ENCODE measurements at regions not wholly inside any gene's neighbourhood (a gene's known extent, or its start where the extent isn't known, plus 50 kb on each side); places are given as distances from the start of the nearest gene placed in this dataset.
"Not testable (repeated sequence)": the region's sequence is repeated elsewhere in the genome, so short reads cannot be mapped to it uniquely, and the experiment has no call there.

- no peak overlapping the region for H3K4me3 ChIP-seq (ENCODE audit: low read depth in 1 of 2, low read length in 2 of 2)
- no peaks in the 10 kb centered on the region for H3K36me3 ChIP-seq (ENCODE audit: insufficient read depth, low read length)
- no peaks in the 10 kb centered on the region for H3K27me3 ChIP-seq (ENCODE audit: insufficient read depth, low read length, poor library complexity)
- no peaks in the 10 kb centered on the region for H4K20me1 ChIP-seq (ENCODE audit: insufficient read depth, low read length)
- no peak overlapping the region for H3K4me2 ChIP-seq (ENCODE audit: insufficient read depth, low read length)
- no peaks in the 10 kb centered on the region for H3K9me3 ChIP-seq (ENCODE audit: insufficient read depth, low read length, severe bottlenecking)
- TF ChIP-seq EZH2 (IDR thresholded peaks at IDR 0.05; ENCODE audit: borderline replicate concordance, low read depth, low read length, severe bottlenecking), result no peak
- no peak for TF ChIP-seq CTCF (IDR thresholded peaks at IDR 0.05; ENCODE audit: borderline replicate concordance, extremely low read depth, low read length, poor library complexity, severe bottlenecking)
- H2AFZ ChIP-seq (ENCODE audit: low read depth, low read length), result no peak overlapping the region
- no peaks in the 10 kb centered on the region for H3K4me1 ChIP-seq (ENCODE audit: insufficient read depth, low read length)
- no peaks in the 10 kb centered on the region for H3K79me2 ChIP-seq (ENCODE audit: insufficient read depth, low read length)
- no peak overlapping the region for H3K27ac ChIP-seq (ENCODE audit: low read length)
- no peak overlapping the region for H3K9ac ChIP-seq (ENCODE audit: low read depth, low read length)
- ATAC-seq (ENCODE audit: insufficient read depth, low read depth) (no peak), DNase-seq (no peak)
These were observed 79.6 kb upstream of the STK38L start for GRCh38 chr12:27164330-27165040.

DNA sequence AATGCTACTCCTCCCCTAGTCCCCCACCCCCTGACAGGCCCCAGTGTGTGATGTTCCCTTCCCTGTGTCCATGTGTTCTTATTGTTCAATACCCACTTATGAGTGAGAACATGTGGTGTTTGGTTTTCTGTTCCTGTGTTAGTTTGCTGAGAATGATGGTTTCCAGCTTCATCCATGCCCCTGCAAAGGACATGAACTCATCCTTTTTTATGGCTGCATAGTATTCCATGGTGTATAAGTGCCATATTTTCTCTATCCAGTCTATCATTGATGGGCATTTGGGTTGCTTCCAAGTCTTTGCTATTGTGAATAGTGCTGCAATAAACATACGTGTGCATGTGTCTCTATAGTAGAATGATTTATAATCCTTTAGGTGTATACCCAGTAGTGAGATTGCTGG, 78.1 kb upstream of the STK38L start:
- H2AFZ ChIP-seq (ENCODE audit: low read depth, low read length); H4K20me1 ChIP-seq (ENCODE audit: insufficient read depth, low read length); H3K27me3 ChIP-seq (ENCODE audit: insufficient read depth, low read length, poor library complexity); H3K4me3 ChIP-seq (ENCODE audit: low read depth in 1 of 2, low read length in 2 of 2); H3K4me1 ChIP-seq (ENCODE audit: insufficient read depth, low read length); DNase-seq; H3K9me3 ChIP-seq (ENCODE audit: insufficient read depth, low read length, severe bottlenecking); H3K36me3 ChIP-seq (ENCODE audit: insufficient read depth, low read length); H3K4me2 ChIP-seq (ENCODE audit: insufficient read depth, low read length); ATAC-seq (ENCODE audit: insufficient read depth, low read depth); H3K27ac ChIP-seq (ENCODE audit: low read length); H3K79me2 ChIP-seq (ENCODE audit: insufficient read depth, low read length); H3K9ac ChIP-seq (ENCODE audit: low read depth, low read length): not testable (repeated sequence)

DNA sequence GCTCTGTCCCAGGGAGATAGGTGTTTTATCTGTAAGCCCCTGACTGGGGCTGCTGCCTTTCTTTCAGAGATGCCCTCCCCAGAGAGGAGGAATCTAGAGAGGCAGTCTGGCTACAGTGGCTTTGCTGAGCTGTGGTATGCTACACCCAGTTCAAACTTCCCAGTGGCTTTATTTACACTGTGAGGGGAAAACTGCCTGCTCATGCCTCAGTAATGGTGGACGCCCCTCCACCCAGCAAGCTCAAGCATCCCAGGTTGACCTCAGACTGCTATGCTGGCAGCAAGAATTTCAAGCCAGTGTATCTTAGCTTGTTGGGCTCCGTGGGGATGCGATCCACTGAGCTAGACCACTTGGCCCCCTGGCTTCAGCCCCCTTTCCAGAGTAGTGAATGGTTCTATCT, 72.6 kb upstream of the STK38L start:
- not testable (repeated sequence) for H3K9ac ChIP-seq (ENCODE audit: low read depth, low read length); H3K4me1 ChIP-seq (ENCODE audit: insufficient read depth, low read length); DNase-seq; ATAC-seq (ENCODE audit: insufficient read depth, low read depth); H3K79me2 ChIP-seq (ENCODE audit: insufficient read depth, low read length); H3K36me3 ChIP-seq (ENCODE audit: insufficient read depth, low read length); H3K4me2 ChIP-seq (ENCODE audit: insufficient read depth, low read length); H3K4me3 ChIP-seq (ENCODE audit: low read depth in 1 of 2, low read length in 2 of 2); H3K9me3 ChIP-seq (ENCODE audit: insufficient read depth, low read length, severe bottlenecking); H3K27ac ChIP-seq (ENCODE audit: low read length); H2AFZ ChIP-seq (ENCODE audit: low read depth, low read length); H3K27me3 ChIP-seq (ENCODE audit: insufficient read depth, low read length, poor library complexity); H4K20me1 ChIP-seq (ENCODE audit: insufficient read depth, low read length)

DNA sequence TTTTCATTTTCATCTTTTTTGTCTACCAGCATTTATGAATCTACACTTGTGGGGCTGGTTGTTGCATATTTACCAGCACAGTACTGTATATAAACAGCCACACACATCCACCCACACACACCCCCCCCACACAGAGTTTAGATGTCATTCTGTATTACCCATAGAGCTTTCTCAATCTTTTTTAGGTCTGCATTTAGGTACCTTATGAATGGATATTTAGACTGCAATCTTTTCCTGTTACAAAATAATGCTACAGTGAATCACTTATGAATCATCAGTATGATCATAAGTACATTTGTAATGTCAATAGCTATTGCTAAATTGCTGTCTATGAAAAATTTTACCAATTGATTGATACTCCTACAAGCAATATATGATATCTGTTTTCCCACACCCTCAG, 67.3 kb upstream of the STK38L start:
- no peak overlapping the region for H3K27ac ChIP-seq (ENCODE audit: low read length)
- TF ChIP-seq CTCF (IDR thresholded peaks at IDR 0.05; ENCODE audit: borderline replicate concordance, extremely low read depth, low read length, poor library complexity, severe bottlenecking) (no peak), EZH2 (IDR thresholded peaks at IDR 0.05; ENCODE audit: borderline replicate concordance, low read depth, low read length, severe bottlenecking) (no peak)
- no peak for ATAC-seq (ENCODE audit: insufficient read depth, low read depth)
- DNase-seq, result no peak
- no peaks in the 10 kb centered on the region for H3K79me2 ChIP-seq (ENCODE audit: insufficient read depth, low read length)
- no peaks in the 10 kb centered on the region for H3K9me3 ChIP-seq (ENCODE audit: insufficient read depth, low read length, severe bottlenecking)
- H3K9ac ChIP-seq (ENCODE audit: low read depth, low read length), result no peak overlapping the region
- H3K36me3 ChIP-seq (ENCODE audit: insufficient read depth, low read length), result no peaks in the 10 kb centered on the region
- no peaks in the 10 kb centered on the region for H3K27me3 ChIP-seq (ENCODE audit: insufficient read depth, low read length, poor library complexity)
- no peak overlapping the region for H2AFZ ChIP-seq (ENCODE audit: low read depth, low read length)
- no peaks in the 10 kb centered on the region for H3K4me1 ChIP-seq (ENCODE audit: insufficient read depth, low read length)
- H4K20me1 ChIP-seq (ENCODE audit: insufficient read depth, low read length), result no peaks in the 10 kb centered on the region
- H3K4me3 ChIP-seq (ENCODE audit: low read depth in 1 of 2, low read length in 2 of 2), result no peak overlapping the region
- H3K4me2 ChIP-seq (ENCODE audit: insufficient read depth, low read length), result no peak overlapping the region

Data from DND-41 (cell line).